ENCODE measurements at regions not wholly inside any gene's neighbourhood (a gene's known extent, or its start where the extent isn't known, plus 50 kb on each side); places are given as distances from the start of the nearest gene placed in this dataset.
"Not testable (repeated sequence)": the region's sequence is repeated elsewhere in the genome, so short reads cannot be mapped to it uniquely, and the experiment has no call there.

- DNase-seq (ENCODE audit: low read depth): no peak
Observed at GRCh38 chr1:89436856-89437255, 73.0 kb downstream of the GBP6 start.

GRCh38 chr1:89438301-89438700 is 74.4 kb downstream of the GBP6 start:
- DNase-seq (ENCODE audit: low read depth): not testable (repeated sequence)

GRCh38 chr1:89440911-89441310 is 77.1 kb downstream of the GBP6 start:
- no peak for DNase-seq (ENCODE audit: low read depth)

- DNase-seq (ENCODE audit: low read depth): no peak
Observed at GRCh38 chr1:89444791-89445190, 79.8 kb upstream of the LRRC8B start.

- DNase-seq (ENCODE audit: low read depth): peak; percentile 90
Observed at GRCh38 chr1:89451011-89451410, 73.6 kb upstream of the LRRC8B start.

- no peak for DNase-seq (ENCODE audit: low read depth)
Observed at GRCh38 chr1:89453123-89453972, 71.3 kb upstream of the LRRC8B start.

GRCh38 chr1:89454845-89455521 is 69.6 kb upstream of the LRRC8B start:
- DNase-seq (ENCODE audit: low read depth): peak; percentile 48

GRCh38 chr1:89457046-89457445 is 67.6 kb upstream of the LRRC8B start:
- DNase-seq (ENCODE audit: low read depth): no peak

- no peak for DNase-seq (ENCODE audit: low read depth)
Observed at GRCh38 chr1:89459081-89459480, 65.5 kb upstream of the LRRC8B start.

GRCh38 chr1:89460325-89460724 is 64.3 kb upstream of the LRRC8B start:
- DNase-seq (ENCODE audit: low read depth): no peak

- peak; percentile 84 for DNase-seq (ENCODE audit: low read depth)
Observed at GRCh38 chr1:89462250-89462649, 62.4 kb upstream of the LRRC8B start.

- peak; percentile 77 for DNase-seq (ENCODE audit: low read depth)
Observed at GRCh38 chr1:89464008-89464407, 60.6 kb upstream of the LRRC8B start.

- DNase-seq (ENCODE audit: low read depth): peak; percentile 93
Observed at GRCh38 chr1:89465201-89465600, 59.4 kb upstream of the LRRC8B start.

GRCh38 chr1:89466307-89466930 is 58.2 kb upstream of the LRRC8B start:
- DNase-seq (ENCODE audit: low read depth): peak; percentile 34

GRCh38 chr1:89472253-89472652 is 52.4 kb upstream of the LRRC8B start:
- DNase-seq (ENCODE audit: low read depth): no peak

- DNase-seq (ENCODE audit: low read depth): no peak
Observed at GRCh38 chr1:89472886-89473417, 51.7 kb upstream of the LRRC8B start.

Measured in renal cortical epithelial cell (primary cell).